Esophagus squamous epithelium (tissue), 4 donors: ENCODE measurements at regions not wholly inside any gene's neighbourhood (a gene's known extent, or its start where the extent isn't known, plus 50 kb on each side); places are given as distances from the start of the nearest gene placed in this dataset.

ENCODE experiments used
- CTCF ChIP-seq, 6 experiments: fragments of 450-650 bp in 4 of 6; fragments of 200-600 bp in 2 of 6; sonication (generic) in 2 of 6; IDR thresholded peaks; one replicate each; pipeline ENCODE4 v1.5.1; 2016 to 2019; ENCODE audit warnings: antibody characterized with exemption in 6 of 6, mild to moderate bottlenecking in 4 of 6, moderate library complexity in 4 of 6
- POLR2A ChIP-seq, 4 donors: fragments of 450-650 bp; IDR thresholded peaks; one replicate each; pipeline ENCODE4 v1.6.1; 2017; ENCODE audit warnings: antibody characterized with exemption in 4 of 4, mild to moderate bottlenecking in 4 of 4, moderate library complexity in 3 of 4

- TF ChIP-seq POLR2A (IDR thresholded peaks at IDR 0.05) (no peak), CTCF (IDR thresholded peaks at IDR 0.05) (no peak)
These were observed 204.3 kb downstream of the PCDH7 start for GRCh38 chr4:30924495-30924894.
